ENCODE measurements at regions not wholly inside any gene's neighbourhood (a gene's known extent, or its start where the extent isn't known, plus 50 kb on each side); places are given as distances from the start of the nearest gene placed in this dataset.

- Histone ChIP-seq H3K27me3 (replicated peaks; ENCODE audit: insufficient read depth) (no peaks in the 10 kb centered on the region), H3K4me1 (replicated peaks) (no peaks in the 10 kb centered on the region), H3K4me3 (no peak overlapping the region), H3K36me3 (no peaks in the 10 kb centered on the region), H3K9me3 (no peaks in the 10 kb centered on the region), H3K27ac (no peak overlapping the region)
- TF ChIP-seq POLR2A (IDR thresholded peaks at IDR 0.05) (no peak), POLR2AphosphoS5 (IDR thresholded peaks at IDR 0.05) (no peak), CTCF (IDR thresholded peaks at IDR 0.05) (no peak)
- no peak for DNase-seq (ENCODE audit: low spot score)
- intact Hi-C loops (cut with DNase I), result no loop called here
- WGBS, result 68% methylated on average over 3 of the region's 3 CpGs
Measured at GRCh38 chr9:105873801-105874200, 179.5 kb downstream of the TMEM38B start.

- Histone ChIP-seq H3K9me3 (no peaks in the 10 kb centered on the region), H3K4me3 (no peak overlapping the region), H3K4me1 (replicated peaks) (no peaks in the 10 kb centered on the region), H3K36me3 (no peaks in the 10 kb centered on the region), H3K27me3 (replicated peaks; ENCODE audit: insufficient read depth) (no peaks in the 10 kb centered on the region), H3K27ac (no peak overlapping the region)
- TF ChIP-seq POLR2AphosphoS5 (IDR thresholded peaks at IDR 0.05), result no peak
- no peak for TF ChIP-seq CTCF (IDR thresholded peaks at IDR 0.05)
- no peak for TF ChIP-seq POLR2A (IDR thresholded peaks at IDR 0.05)
- 86% methylated on average over 1 of the region's 1 CpG for WGBS
- intact Hi-C loops (cut with DNase I), result no loop called here
- DNase-seq (ENCODE audit: low spot score), result no peak
Measured at GRCh38 chr9:105877721-105878120, 183.4 kb downstream of the TMEM38B start.

GRCh38 chr9:105879181-105879580 lies 184.8 kb downstream of the TMEM38B start:
- Histone ChIP-seq H3K9me3 (no peaks in the 10 kb centered on the region), H3K36me3 (no peaks in the 10 kb centered on the region), H3K4me3 (no peak overlapping the region), H3K4me1 (replicated peaks) (no peaks in the 10 kb centered on the region), H3K27me3 (replicated peaks; ENCODE audit: insufficient read depth) (no peaks in the 10 kb centered on the region), H3K27ac (no peak overlapping the region)
- DNase-seq (ENCODE audit: low spot score), result no peak
- TF ChIP-seq POLR2A (IDR thresholded peaks at IDR 0.05), result no peak
- TF ChIP-seq POLR2AphosphoS5 (IDR thresholded peaks at IDR 0.05), result no peak
- no peak for TF ChIP-seq CTCF (IDR thresholded peaks at IDR 0.05)
- intact Hi-C loops (cut with DNase I), result no loop called here

GRCh38 chr9:105880517-105880916 lies 186.2 kb downstream of the TMEM38B start:
- H3K4me1 ChIP-seq (replicated peaks), result no peaks in the 10 kb centered on the region
- no peak overlapping the region for H3K4me3 ChIP-seq
- intact Hi-C loops (cut with DNase I), result no loop called here
- WGBS, result 35% methylated on average over 1 of the region's 1 CpG
- H3K9me3 ChIP-seq, result no peaks in the 10 kb centered on the region
- no peaks in the 10 kb centered on the region for H3K36me3 ChIP-seq
- H3K27ac ChIP-seq, result no peak overlapping the region
- no peak for TF ChIP-seq POLR2A (IDR thresholded peaks at IDR 0.05)
- no peak for TF ChIP-seq CTCF (IDR thresholded peaks at IDR 0.05)
- no peak for TF ChIP-seq POLR2AphosphoS5 (IDR thresholded peaks at IDR 0.05)
- DNase-seq (ENCODE audit: low spot score), result no peak
- no peaks in the 10 kb centered on the region for H3K27me3 ChIP-seq (replicated peaks; ENCODE audit: insufficient read depth)

GRCh38 chr9:105881021-105881420 lies 186.7 kb downstream of the TMEM38B start:
- Histone ChIP-seq H3K36me3 (no peaks in the 10 kb centered on the region), H3K4me1 (replicated peaks) (no peaks in the 10 kb centered on the region), H3K27me3 (replicated peaks; ENCODE audit: insufficient read depth) (no peaks in the 10 kb centered on the region), H3K27ac (no peak overlapping the region), H3K9me3 (no peaks in the 10 kb centered on the region), H3K4me3 (no peak overlapping the region)
- intact Hi-C loops (cut with DNase I), result no loop called here
- TF ChIP-seq POLR2AphosphoS5 (IDR thresholded peaks at IDR 0.05) (no peak), CTCF (IDR thresholded peaks at IDR 0.05) (no peak), POLR2A (IDR thresholded peaks at IDR 0.05) (no peak)
- 96% methylated on average over 6 of the region's 6 CpGs for WGBS
- no peak for DNase-seq (ENCODE audit: low spot score)
